ENCODE measurements at regions not wholly inside any gene's neighbourhood (a gene's known extent, or its start where the extent isn't known, plus 50 kb on each side); places are given as distances from the start of the nearest gene placed in this dataset.

DNA sequence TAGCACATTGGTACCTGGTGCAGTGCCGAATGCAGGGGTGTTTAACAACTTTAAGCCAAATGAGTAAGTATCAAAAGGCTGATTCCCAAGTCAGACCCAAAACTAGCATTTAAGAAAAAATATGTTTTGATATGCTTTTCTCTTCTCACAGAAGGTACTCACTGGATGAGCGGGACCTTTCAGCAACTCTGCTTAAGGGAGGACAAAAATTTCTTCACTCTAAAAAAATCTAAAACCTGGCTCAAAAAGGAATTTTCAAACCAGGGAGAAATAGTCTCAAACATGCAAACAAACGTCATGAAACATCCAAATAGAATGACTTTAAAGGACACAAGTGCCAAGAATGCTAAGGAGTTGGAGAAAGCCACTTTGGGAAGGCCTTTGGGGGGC is 962.1 kb downstream of the KCNMA1 start:
- H3K27me3 Mint-ChIP-seq, result no peaks in the 10 kb centered on the region
- ATAC-seq, result no peak

GRCh38 chr10:76667408-76668370 is 969.9 kb downstream of the KCNMA1 start:
- Mint-ChIP-seq H3K27me3 (no peaks in the 10 kb centered on the region), H3K36me3 (ENCODE audit: low read depth) (no peaks in the 10 kb centered on the region), H3K4me1 (no peaks in the 10 kb centered on the region), H3K27ac (no peak overlapping the region), H3K4me3 (no peak overlapping the region)
- H3K9me3 ChIP-seq (ENCODE audit: control insufficient read depth, low read length, poor library complexity, severe bottlenecking), result no peaks in the 10 kb centered on the region
- ATAC-seq (no peak), DNase-seq (no peak)

More for the DNA sequence above, 962.1 kb downstream of the KCNMA1 start:
- no peak overlapping the region for H3K27ac Mint-ChIP-seq
- DNase-seq, result no peak
- H3K4me3 Mint-ChIP-seq, result no peak overlapping the region
- no peaks in the 10 kb centered on the region for H3K4me1 Mint-ChIP-seq
- no peaks in the 10 kb centered on the region for H3K36me3 Mint-ChIP-seq (ENCODE audit: low read depth)
- H3K9me3 ChIP-seq (ENCODE audit: control insufficient read depth, low read length, poor library complexity, severe bottlenecking), result no peaks in the 10 kb centered on the region

DNA sequence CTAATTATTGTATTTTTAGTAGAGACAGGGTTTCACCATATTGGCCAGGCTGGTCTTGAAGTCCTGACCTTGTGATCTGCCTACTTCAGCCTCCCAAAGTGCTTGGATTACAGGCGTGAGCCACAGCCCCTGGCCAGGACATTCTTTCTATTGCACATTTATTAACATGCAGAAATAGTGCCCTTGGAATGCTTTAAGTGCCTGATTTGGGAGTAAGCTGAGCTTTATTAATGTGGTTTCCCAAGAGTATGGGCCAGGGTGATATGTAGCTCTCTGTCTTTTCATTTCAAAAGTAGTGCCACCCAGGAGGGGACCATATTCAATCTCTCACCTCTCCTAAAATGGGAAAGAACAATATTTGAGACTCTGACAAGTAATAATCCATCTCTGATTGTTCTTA is 970.7 kb downstream of the KCNMA1 start:
- H3K4me1 Mint-ChIP-seq, result no peaks in the 10 kb centered on the region
- no peaks in the 10 kb centered on the region for H3K9me3 ChIP-seq (ENCODE audit: control insufficient read depth, low read length, poor library complexity, severe bottlenecking)
- DNase-seq, result no peak
- no peaks in the 10 kb centered on the region for H3K27me3 Mint-ChIP-seq
- ATAC-seq, result no peak
- no peak overlapping the region for H3K4me3 Mint-ChIP-seq
- H3K27ac Mint-ChIP-seq, result no peak overlapping the region
- H3K36me3 Mint-ChIP-seq (ENCODE audit: low read depth), result no peaks in the 10 kb centered on the region

- Mint-ChIP-seq H3K4me1 (no peaks in the 10 kb centered on the region), H3K27ac (no peak overlapping the region), H3K4me3 (no peak overlapping the region), H3K27me3 (no peaks in the 10 kb centered on the region), H3K36me3 (ENCODE audit: low read depth) (no peaks in the 10 kb centered on the region)
- ATAC-seq (no peak), DNase-seq (no peak)
- H3K9me3 ChIP-seq (ENCODE audit: control insufficient read depth, low read length, poor library complexity, severe bottlenecking), result no peaks in the 10 kb centered on the region
These were observed 972.6 kb downstream of the KCNMA1 start for GRCh38 chr10:76665029-76665428.

DNA sequence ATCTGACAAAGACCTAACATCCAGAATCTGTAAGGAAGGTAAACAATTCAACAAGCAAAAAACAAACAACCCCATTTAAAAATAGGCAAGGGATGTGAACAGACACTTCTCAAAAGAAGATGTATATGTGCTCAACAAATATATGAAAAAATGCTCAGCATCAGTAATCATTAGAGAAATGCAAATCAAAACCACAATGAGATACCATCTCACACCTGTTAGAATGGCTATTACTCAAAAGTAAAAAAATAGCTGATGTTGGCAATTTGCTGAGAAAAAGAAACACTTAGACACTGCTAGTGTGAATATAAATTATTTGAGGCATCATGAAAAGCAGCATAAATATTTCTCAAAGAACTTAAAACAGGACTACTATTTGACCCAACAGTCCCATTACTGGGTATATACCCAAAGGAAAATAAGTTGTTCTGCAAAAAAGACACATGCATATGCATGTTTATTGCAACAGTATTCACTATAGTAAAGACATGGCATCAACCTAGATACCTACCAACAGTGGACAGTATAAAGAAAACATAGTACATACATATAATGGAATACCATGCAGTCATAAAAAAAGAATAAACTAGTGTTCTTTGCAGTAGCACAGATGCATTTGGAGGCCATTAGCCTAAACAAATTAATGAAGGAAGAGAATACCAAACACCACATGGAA is 980.1 kb downstream of the KCNMA1 start:
- Mint-ChIP-seq H3K27ac (no peak overlapping the region), H3K4me3 (no peak overlapping the region), H3K36me3 (ENCODE audit: low read depth) (no peaks in the 10 kb centered on the region), H3K4me1 (no peaks in the 10 kb centered on the region), H3K27me3 (no peaks in the 10 kb centered on the region)
- ATAC-seq (no peak), DNase-seq (no peak)
- no peaks in the 10 kb centered on the region for H3K9me3 ChIP-seq (ENCODE audit: control insufficient read depth, low read length, poor library complexity, severe bottlenecking)

DNA sequence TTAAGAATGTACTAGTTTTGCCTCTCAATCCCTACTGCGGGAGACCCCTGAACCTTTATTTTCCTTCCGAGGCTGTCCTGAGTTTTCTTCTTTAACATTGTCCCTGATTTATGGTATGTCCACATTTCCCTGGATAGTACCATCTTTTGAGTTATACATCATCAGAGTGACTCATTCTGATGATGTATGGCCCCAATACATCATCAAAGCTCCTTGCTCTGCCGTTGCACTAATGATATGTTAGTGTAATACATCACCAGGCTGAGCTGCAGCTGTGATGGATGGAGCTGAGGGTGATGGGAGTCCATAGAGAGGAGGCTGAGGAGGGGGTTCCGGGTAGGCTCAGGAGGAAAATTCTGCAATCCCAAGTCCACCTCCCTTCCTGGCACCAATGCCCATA is 986.5 kb downstream of the KCNMA1 start:
- H3K27ac Mint-ChIP-seq, result no peak overlapping the region
- no peaks in the 10 kb centered on the region for H3K36me3 Mint-ChIP-seq (ENCODE audit: low read depth)
- no peaks in the 10 kb centered on the region for H3K9me3 ChIP-seq (ENCODE audit: control insufficient read depth, low read length, poor library complexity, severe bottlenecking)
- ATAC-seq (no peak), DNase-seq (no peak)
- no peak overlapping the region for H3K4me3 Mint-ChIP-seq
- H3K27me3 Mint-ChIP-seq, result no peaks in the 10 kb centered on the region
- no peaks in the 10 kb centered on the region for H3K4me1 Mint-ChIP-seq

DNA sequence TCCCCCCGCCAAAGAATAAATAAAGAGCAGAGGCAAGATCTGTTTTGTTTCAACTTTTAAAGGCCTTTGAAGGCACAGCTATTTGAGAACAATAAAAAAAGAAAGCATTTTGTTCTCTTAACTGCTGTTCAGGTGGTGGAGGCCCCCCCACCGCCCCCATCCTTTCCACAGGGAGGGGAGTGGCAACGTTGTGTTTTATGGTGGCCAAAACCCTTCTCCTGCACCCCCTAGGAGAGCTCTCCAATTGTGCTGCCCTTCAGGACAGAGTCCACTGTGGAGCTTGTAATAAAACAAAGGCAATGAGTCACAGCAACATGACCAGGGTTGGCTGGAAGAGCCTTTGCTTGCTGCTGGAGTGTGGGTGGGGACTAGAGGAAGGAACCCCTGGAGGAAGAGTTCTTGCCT is 987.9 kb downstream of the KCNMA1 start:
- Mint-ChIP-seq H3K4me1 (no peaks in the 10 kb centered on the region), H3K36me3 (ENCODE audit: low read depth) (no peaks in the 10 kb centered on the region)

GRCh38 chr10:76649254-76649653 is 988.4 kb downstream of the KCNMA1 start:
- no peaks in the 10 kb centered on the region for H3K4me1 Mint-ChIP-seq

More for the DNA sequence above, 987.9 kb downstream of the KCNMA1 start:
- no peaks in the 10 kb centered on the region for H3K27me3 Mint-ChIP-seq
- no peak overlapping the region for H3K27ac Mint-ChIP-seq
- H3K4me3 Mint-ChIP-seq, result no peak overlapping the region
- DNase-seq (no peak), ATAC-seq (no peak)
- no peaks in the 10 kb centered on the region for H3K9me3 ChIP-seq (ENCODE audit: control insufficient read depth, low read length, poor library complexity, severe bottlenecking)

DNA sequence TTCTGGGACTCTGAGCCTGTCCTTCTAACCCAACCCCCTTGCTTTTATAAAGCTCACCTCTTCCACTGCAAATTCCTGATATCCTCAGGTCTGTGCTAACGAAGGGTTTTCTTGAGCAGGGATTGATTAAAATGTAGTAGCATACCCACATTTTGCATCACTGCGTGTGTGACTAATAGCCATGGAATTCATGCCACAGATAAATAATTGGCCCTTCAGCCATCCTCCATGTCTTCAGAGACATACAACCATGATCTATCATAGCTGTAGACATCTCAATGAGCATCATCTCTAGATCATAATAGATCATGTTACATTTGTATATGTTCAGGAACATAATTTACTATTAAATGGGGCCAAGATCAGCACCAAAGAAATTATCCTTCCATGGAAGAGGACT is 990.3 kb downstream of the KCNMA1 start:
- Mint-ChIP-seq H3K27me3 (no peaks in the 10 kb centered on the region), H3K4me3 (no peak overlapping the region), H3K4me1 (no peaks in the 10 kb centered on the region), H3K36me3 (ENCODE audit: low read depth) (no peaks in the 10 kb centered on the region), H3K27ac (no peak overlapping the region)
- no peaks in the 10 kb centered on the region for H3K9me3 ChIP-seq (ENCODE audit: control insufficient read depth, low read length, poor library complexity, severe bottlenecking)
- ATAC-seq, result no peak
- DNase-seq, result no peak

More at GRCh38 chr10:76649254-76649653, 988.4 kb downstream of the KCNMA1 start:
- DNase-seq, result no peak
- no peaks in the 10 kb centered on the region for H3K27me3 Mint-ChIP-seq
- H3K36me3 Mint-ChIP-seq (ENCODE audit: low read depth), result no peaks in the 10 kb centered on the region
- H3K9me3 ChIP-seq (ENCODE audit: control insufficient read depth, low read length, poor library complexity, severe bottlenecking), result no peaks in the 10 kb centered on the region
- no peak overlapping the region for H3K27ac Mint-ChIP-seq
- no peak for ATAC-seq
- no peak overlapping the region for H3K4me3 Mint-ChIP-seq

DNA sequence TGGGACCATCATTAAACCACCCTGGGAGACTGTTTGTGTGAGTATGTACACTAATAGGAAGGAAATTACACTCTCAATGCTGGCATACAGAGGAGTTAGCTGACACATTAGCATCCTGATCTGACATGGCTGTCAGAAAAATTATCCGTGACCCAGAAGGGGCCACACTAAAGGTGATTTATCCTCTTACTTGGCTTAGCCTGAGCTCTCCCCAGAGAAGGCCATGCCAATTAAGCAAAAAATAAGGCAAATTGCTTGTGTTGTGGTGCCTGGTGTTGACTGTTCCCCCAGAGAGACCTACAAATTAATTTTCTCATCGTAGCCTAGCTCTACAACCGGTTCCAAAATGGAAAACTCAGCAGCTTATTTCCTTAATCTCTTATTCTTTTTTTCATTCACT is 992.3 kb downstream of the KCNMA1 start:
- Mint-ChIP-seq H3K27me3 (no peaks in the 10 kb centered on the region), H3K36me3 (ENCODE audit: low read depth) (no peaks in the 10 kb centered on the region), H3K27ac (no peak overlapping the region), H3K4me1 (no peaks in the 10 kb centered on the region), H3K4me3 (no peak overlapping the region)
- DNase-seq, result no peak
- H3K9me3 ChIP-seq (ENCODE audit: control insufficient read depth, low read length, poor library complexity, severe bottlenecking), result no peaks in the 10 kb centered on the region
- ATAC-seq, result no peak

GRCh38 chr10:76644476-76644875 is 993.1 kb downstream of the KCNMA1 start:
- Mint-ChIP-seq H3K36me3 (ENCODE audit: low read depth) (no peaks in the 10 kb centered on the region), H3K4me1 (no peaks in the 10 kb centered on the region), H3K27ac (no peak overlapping the region), H3K27me3 (no peaks in the 10 kb centered on the region), H3K4me3 (no peak overlapping the region)
- DNase-seq (no peak), ATAC-seq (no peak)
- H3K9me3 ChIP-seq (ENCODE audit: control insufficient read depth, low read length, poor library complexity, severe bottlenecking), result no peaks in the 10 kb centered on the region

- no peak overlapping the region for H3K4me3 Mint-ChIP-seq
- H3K27ac Mint-ChIP-seq, result no peak overlapping the region
- no peaks in the 10 kb centered on the region for H3K36me3 Mint-ChIP-seq (ENCODE audit: low read depth)
- H3K27me3 Mint-ChIP-seq, result no peaks in the 10 kb centered on the region
- H3K9me3 ChIP-seq (ENCODE audit: control insufficient read depth, low read length, poor library complexity, severe bottlenecking), result no peaks in the 10 kb centered on the region
- no peak for ATAC-seq
- no peak for DNase-seq
- H3K4me1 Mint-ChIP-seq, result no peaks in the 10 kb centered on the region
These were observed 994.1 kb downstream of the KCNMA1 start for GRCh38 chr10:76643511-76643911.

GRCh38 chr10:76642358-76642757 is 995.2 kb downstream of the KCNMA1 start:
- no peaks in the 10 kb centered on the region for H3K9me3 ChIP-seq (ENCODE audit: control insufficient read depth, low read length, poor library complexity, severe bottlenecking)
- H3K27me3 Mint-ChIP-seq, result no peaks in the 10 kb centered on the region
- H3K36me3 Mint-ChIP-seq (ENCODE audit: low read depth), result no peaks in the 10 kb centered on the region
- H3K27ac Mint-ChIP-seq, result no peak overlapping the region
- ATAC-seq (no peak), DNase-seq (no peak)
- no peak overlapping the region for H3K4me3 Mint-ChIP-seq
- no peaks in the 10 kb centered on the region for H3K4me1 Mint-ChIP-seq

Data from T-helper 17 cell (primary cell).